ENCODE measurements at regions not wholly inside any gene's neighbourhood (a gene's known extent, or its start where the extent isn't known, plus 50 kb on each side); places are given as distances from the start of the nearest gene placed in this dataset.

- TF ChIP-seq GATA2 (IDR thresholded peaks at IDR 0.05; ENCODE audit: low read depth, low read length) (no peak), GATA3 (IDR thresholded peaks at IDR 0.05; ENCODE audit: low read depth, low read length) (no peak)
Measured at GRCh38 chr2:163351143-163351542, 384.7 kb downstream of the FIGN start.

All from SH-SY5Y (cell line).